ENCODE measurements at regions not wholly inside any gene's neighbourhood (a gene's known extent, or its start where the extent isn't known, plus 50 kb on each side); places are given as distances from the start of the nearest gene placed in this dataset.

DNA sequence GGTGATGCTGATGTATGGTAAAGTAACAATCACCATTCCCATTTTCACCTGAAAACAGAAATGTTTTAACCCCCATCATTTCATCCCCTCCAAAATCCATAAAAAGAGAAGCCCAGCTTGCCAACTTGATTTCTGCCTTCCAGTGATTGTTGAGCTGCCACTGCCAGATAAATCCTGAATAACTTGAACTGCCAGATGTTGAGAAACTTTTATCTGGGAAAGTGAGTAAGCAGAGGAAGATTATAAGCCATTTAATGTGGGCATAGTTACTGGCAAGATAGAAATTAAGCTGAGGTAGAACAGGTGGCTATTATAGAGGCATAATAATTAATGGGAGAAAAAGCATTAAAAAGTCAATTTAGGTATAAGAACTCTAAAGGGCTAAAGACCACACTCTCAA, 534.1 kb downstream of the ANKRD7 start:
- no peak overlapping the region for H3K4me3 ChIP-seq
- no peak for DNase-seq
- no peak overlapping the region for H3K27ac ChIP-seq (replicated peaks)
- no peaks in the 10 kb centered on the region for H3K9me3 ChIP-seq (replicated peaks)
- intact Hi-C loops (cut with micrococcal nuclease): no loop called here
- H3K36me3 ChIP-seq: no peaks in the 10 kb centered on the region
- H3K4me1 ChIP-seq: no peaks in the 10 kb centered on the region
- H3K27me3 ChIP-seq (ENCODE audit: low read depth): no peaks in the 10 kb centered on the region
- TF ChIP-seq, protein P1, sequence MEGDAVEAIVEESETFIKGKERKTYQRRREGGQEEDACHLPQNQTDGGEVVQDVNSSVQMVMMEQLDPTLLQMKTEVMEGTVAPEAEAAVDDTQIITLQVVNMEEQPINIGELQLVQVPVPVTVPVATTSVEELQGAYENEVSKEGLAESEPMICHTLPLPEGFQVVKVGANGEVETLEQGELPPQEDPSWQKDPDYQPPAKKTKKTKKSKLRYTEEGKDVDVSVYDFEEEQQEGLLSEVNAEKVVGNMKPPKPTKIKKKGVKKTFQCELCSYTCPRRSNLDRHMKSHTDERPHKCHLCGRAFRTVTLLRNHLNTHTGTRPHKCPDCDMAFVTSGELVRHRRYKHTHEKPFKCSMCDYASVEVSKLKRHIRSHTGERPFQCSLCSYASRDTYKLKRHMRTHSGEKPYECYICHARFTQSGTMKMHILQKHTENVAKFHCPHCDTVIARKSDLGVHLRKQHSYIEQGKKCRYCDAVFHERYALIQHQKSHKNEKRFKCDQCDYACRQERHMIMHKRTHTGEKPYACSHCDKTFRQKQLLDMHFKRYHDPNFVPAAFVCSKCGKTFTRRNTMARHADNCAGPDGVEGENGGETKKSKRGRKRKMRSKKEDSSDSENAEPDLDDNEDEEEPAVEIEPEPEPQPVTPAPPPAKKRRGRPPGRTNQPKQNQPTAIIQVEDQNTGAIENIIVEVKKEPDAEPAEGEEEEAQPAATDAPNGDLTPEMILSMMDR (IDR thresholded peaks at IDR 0.05; ENCODE audit: borderline replicate concordance): no peak

- no peaks in the 10 kb centered on the region for H3K36me3 ChIP-seq
- no peak overlapping the region for H3K4me3 ChIP-seq
- H3K27ac ChIP-seq (replicated peaks): no peak overlapping the region
- intact Hi-C loops (cut with micrococcal nuclease): no loop called here
- DNase-seq: no peak
- no peaks in the 10 kb centered on the region for H3K9me3 ChIP-seq (replicated peaks)
- TF ChIP-seq, protein P1 (IDR thresholded peaks at IDR 0.05; ENCODE audit: borderline replicate concordance): no peak
- no peaks in the 10 kb centered on the region for H3K27me3 ChIP-seq (ENCODE audit: low read depth)
- no peaks in the 10 kb centered on the region for H3K4me1 ChIP-seq
These were observed 535.4 kb downstream of the ANKRD7 start for GRCh38 chr7:118759921-118760320.

DNA sequence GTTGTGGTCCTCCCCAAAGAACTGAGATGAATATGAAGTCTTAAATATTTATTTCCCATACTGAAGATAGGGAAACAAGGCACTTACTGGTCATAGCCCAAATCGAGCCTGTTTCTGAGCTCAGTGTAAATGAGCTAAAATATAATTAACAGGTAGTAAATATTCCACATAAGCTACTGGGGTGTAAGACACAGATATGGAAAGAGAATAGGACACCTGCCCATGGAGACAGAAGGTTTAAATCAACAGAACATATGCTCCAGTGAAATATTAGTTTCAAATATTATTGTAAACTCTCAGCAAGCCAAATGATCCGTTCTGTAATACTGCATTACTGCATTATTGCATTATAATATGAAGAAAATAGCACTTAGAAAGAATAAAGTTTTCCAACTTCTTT, 537.9 kb downstream of the ANKRD7 start:
- DNase-seq: no peak
- H3K4me1 ChIP-seq: no peaks in the 10 kb centered on the region
- intact Hi-C loops (cut with micrococcal nuclease): no loop called here
- no peaks in the 10 kb centered on the region for H3K36me3 ChIP-seq
- TF ChIP-seq, protein P1 (IDR thresholded peaks at IDR 0.05; ENCODE audit: borderline replicate concordance): no peak
- no peak overlapping the region for H3K27ac ChIP-seq (replicated peaks)
- no peaks in the 10 kb centered on the region for H3K27me3 ChIP-seq (ENCODE audit: low read depth)
- peaks cover 5% of the 10 kb centered on the region for H3K9me3 ChIP-seq (replicated peaks)
- no peak overlapping the region for H3K4me3 ChIP-seq

- TF ChIP-seq, protein P1 (IDR thresholded peaks at IDR 0.05; ENCODE audit: borderline replicate concordance): no peak
- no peak for DNase-seq
- intact Hi-C loops (cut with micrococcal nuclease): no loop called here
- no peaks in the 10 kb centered on the region for H3K27me3 ChIP-seq (ENCODE audit: low read depth)
- no peaks in the 10 kb centered on the region for H3K4me1 ChIP-seq
- no peak overlapping the region for H3K4me3 ChIP-seq
- H3K9me3 ChIP-seq (replicated peaks): peaks cover 5% of the 10 kb centered on the region
- no peaks in the 10 kb centered on the region for H3K36me3 ChIP-seq
- H3K27ac ChIP-seq (replicated peaks): no peak overlapping the region
These were observed 539.7 kb downstream of the ANKRD7 start for GRCh38 chr7:118764221-118764620.

- Histone ChIP-seq H3K4me3 (no peak overlapping the region), H3K27ac (replicated peaks) (no peak overlapping the region), H3K9me3 (replicated peaks) (peaks cover 5% of the 10 kb centered on the region), H3K4me1 (no peaks in the 10 kb centered on the region), H3K27me3 (ENCODE audit: low read depth) (no peaks in the 10 kb centered on the region), H3K36me3 (no peaks in the 10 kb centered on the region)
- DNase-seq: no peak
- TF ChIP-seq, protein P1 (IDR thresholded peaks at IDR 0.05; ENCODE audit: borderline replicate concordance): no peak
- intact Hi-C loops (cut with micrococcal nuclease): no loop called here
These were observed 547.2 kb downstream of the ANKRD7 start for GRCh38 chr7:118771672-118772071.

DNA sequence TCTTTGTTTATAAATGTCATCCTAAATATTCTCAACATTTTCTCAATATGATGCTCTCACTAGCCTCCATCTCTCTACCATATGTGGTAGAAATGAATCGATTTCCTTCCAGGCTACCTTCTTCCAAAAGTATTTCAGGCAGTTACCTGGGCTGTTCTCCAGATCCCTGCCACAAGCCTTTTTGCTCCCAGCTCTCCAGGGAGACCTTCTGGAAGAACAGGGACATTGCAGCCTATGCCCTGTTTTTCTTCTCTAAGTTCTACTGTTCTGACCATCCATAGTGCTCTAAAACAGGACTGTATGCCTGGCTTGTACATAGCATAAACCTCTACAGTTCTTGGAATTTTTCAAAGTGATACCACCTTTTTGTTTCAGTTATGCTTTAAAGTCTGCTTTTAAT, 552.8 kb downstream of the ANKRD7 start:
- Histone ChIP-seq H3K4me1 (no peaks in the 10 kb centered on the region), H3K27ac (replicated peaks) (no peak overlapping the region), H3K27me3 (ENCODE audit: low read depth) (no peaks in the 10 kb centered on the region), H3K36me3 (no peaks in the 10 kb centered on the region), H3K4me3 (no peak overlapping the region), H3K9me3 (replicated peaks) (no peaks in the 10 kb centered on the region)
- no peak for DNase-seq
- intact Hi-C loops (cut with micrococcal nuclease): no loop called here
- TF ChIP-seq, protein P1 (IDR thresholded peaks at IDR 0.05; ENCODE audit: borderline replicate concordance): no peak
